Renal cortex interstitium (tissue), 11 donors: ENCODE measurements at regions not wholly inside any gene's neighbourhood (a gene's known extent, or its start where the extent isn't known, plus 50 kb on each side); places are given as distances from the start of the nearest gene placed in this dataset.
A peak's percentile ranks its signal among the peaks of the same experiment; 100 is the strongest.
"Not testable (repeated sequence)": the region's sequence is repeated elsewhere in the genome, so short reads cannot be mapped to it uniquely, and the experiment has no call there.

Experiments
- DNase-seq, 11 donors: peaks; one replicate each; pipeline ENCODE4 v3.0.0-alpha.2; 2013; ENCODE audit warnings: low read depth in 9 of 11, low spot score in 4 of 11; ENCODE audit errors: extremely low read depth in 1 of 11

- no peak for DNase-seq
These were observed 50.0 kb upstream of the ALDH1B1 start for GRCh38 chr9:38342532-38342931.

- DNase-seq = no peak
These were observed 50.4 kb upstream of the ALDH1B1 start for GRCh38 chr9:38342096-38342495.

DNA sequence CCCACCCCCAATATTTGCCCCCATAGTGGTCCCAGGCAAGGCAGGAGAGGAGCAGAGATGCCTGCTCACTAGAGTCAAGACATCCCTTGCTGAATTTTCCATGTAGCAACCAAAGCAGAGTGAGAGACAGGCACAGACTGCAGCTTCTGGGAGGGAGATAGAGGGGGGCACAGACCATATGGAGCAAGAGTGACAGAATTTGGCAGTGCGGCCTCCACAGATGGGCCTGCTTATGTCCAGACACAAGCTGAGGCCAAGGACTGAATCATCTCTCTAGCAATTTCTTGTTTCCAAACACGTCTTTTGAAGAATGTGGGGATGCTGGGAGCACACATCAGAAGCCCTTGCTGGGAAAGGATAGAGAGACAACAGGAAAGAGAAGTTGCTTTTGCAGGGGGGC lies 53.0 kb upstream of the ALDH1B1 start:
- DNase-seq = no peak

- no peak for DNase-seq
These were observed 53.4 kb upstream of the ALDH1B1 start for GRCh38 chr9:38339087-38339486.

DNA sequence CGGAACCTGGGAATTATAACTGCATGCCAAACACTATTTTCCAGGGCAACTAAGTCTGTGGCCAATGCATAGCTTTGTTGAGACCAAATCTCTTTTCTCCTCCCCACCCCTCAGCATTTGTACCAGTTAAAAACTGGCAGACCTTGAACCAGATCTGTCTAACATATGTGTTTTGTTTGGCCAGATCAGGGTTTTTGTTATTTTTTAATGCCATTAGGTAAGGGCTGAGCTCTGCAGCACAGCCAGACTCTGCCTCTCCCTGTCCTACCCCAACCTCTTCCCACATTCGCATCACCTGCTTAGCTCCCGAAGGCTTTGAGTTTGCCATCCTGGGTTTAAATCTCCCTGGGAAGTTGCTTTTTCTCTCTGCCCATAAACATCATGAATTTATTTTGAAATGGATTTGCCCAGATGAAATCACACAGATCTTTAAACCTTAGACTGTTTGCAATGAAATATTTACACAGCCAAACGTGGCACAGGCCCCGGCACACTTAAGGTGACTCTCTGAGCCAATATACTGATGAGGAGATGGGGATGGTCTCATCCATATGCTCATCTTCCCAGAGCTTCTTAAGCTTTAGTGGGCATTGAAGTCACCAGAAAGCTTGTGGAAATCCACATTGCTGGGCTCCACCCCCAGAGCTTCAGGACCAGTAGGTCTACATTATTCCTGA lies 54.0 kb upstream of the ALDH1B1 start:
- DNase-seq = no peak

- no peak for DNase-seq
These were observed 54.7 kb upstream of the ALDH1B1 start for GRCh38 chr9:38337706-38338264.

- DNase-seq = no peak
These were observed 55.3 kb upstream of the ALDH1B1 start for GRCh38 chr9:38337181-38337580.

GRCh38 chr9:38336341-38336740 lies 56.2 kb upstream of the ALDH1B1 start:
- DNase-seq = no peak

DNA sequence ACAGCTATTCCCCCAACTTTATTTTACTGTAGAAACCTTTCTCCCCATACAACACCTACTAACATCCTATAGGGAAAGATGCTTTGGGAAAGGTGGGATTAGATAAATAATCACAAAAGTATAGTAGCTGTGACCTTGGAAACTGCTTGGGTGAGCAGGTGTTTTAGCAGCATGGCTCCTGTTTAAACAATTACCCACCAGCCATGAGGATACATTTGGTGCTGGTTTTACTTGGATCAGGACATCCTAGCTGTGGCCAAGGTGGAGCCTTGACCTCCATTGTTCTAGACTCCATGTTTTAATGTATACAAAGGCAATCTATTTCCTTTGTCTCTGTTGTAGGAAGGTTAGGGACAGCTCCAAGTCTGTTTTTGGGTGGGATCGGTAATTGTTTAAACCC lies 56.8 kb upstream of the ALDH1B1 start:
- DNase-seq = no peak

- no peak for DNase-seq
These were observed 58.3 kb upstream of the ALDH1B1 start for GRCh38 chr9:38334234-38334633.

DNA sequence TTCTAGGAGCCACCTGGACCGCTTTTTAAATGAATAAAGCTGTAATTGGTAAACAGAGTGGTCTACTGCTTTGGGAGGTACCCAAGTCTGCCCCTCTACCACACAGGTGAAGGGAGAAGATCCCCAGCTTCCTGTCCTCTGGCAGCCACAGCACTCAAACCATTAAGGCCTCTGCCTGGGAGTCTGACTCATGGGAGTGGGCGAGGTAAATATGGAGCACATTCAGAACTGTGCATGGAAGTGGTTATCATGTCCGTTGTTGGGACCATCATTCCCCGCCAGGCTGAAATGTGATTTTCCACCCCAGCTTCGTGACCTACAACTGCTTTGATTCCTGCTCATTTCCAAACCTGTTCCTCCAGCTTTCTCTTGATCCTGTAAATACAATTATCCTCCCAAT lies 59.5 kb upstream of the ALDH1B1 start:
- DNase-seq = no peak

DNA sequence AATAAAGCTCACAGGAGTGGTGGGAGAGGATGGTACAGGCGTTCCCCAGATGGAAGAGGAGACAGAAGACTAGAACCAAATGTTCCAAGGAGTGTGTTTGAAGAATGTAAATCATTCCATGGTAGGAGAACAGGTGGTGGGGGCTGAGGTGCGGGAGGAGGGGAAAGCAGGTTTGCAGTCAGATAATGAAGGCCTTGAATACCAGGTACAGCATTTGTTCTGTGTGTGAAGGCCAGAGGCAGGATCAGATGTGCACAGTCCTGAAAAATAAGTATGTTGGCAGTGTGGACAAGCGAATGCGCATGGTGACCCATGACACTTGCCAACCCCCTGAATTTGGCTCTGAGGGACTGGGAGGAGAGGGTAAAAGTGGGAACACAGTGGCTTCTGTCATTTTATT lies 59.9 kb upstream of the ALDH1B1 start:
- DNase-seq = no peak

DNA sequence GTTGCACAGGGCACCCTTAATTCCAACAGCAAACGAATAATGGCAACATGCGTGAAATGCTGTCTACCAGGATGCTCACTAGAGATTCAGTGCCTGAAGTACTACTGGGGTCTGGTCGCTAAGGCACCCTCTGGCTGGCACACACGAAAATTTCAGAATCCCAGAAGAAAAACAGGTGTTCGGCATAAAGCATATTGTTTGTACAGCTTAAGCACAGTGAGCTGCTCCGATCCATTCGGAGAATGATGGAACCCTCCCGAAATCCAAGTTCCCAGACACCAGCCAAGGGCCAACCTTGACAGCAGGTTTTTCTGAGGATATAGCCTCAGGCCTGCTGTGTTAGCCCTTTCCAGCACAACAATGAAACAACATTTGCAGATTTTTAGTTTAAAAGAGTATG lies 61.4 kb upstream of the ALDH1B1 start:
- no peak for DNase-seq

GRCh38 chr9:38329968-38330367 lies 62.5 kb upstream of the ALDH1B1 start:
- DNase-seq = no peak

DNA sequence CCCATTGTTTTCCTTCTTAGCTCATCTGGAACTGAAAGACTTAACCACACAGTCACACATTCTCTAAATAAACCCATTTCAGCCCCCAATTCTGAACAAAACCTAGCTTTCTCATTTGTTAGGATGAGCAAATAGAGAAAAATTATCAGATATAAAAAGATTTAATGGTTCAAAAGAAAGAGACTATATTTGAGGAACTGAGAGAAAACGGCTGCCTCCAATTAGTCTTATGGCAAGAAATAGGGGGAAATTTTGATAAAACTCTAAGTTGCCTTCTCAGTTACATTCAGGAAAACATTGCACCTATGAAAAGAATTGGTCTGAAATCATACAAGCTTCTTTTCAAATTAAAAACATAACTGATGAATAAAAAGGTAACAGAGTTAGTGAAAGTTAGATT lies 63.7 kb upstream of the ALDH1B1 start:
- DNase-seq = no peak

- DNase-seq = no peak
These were observed 66.4 kb upstream of the ALDH1B1 start for GRCh38 chr9:38326122-38326521.

DNA sequence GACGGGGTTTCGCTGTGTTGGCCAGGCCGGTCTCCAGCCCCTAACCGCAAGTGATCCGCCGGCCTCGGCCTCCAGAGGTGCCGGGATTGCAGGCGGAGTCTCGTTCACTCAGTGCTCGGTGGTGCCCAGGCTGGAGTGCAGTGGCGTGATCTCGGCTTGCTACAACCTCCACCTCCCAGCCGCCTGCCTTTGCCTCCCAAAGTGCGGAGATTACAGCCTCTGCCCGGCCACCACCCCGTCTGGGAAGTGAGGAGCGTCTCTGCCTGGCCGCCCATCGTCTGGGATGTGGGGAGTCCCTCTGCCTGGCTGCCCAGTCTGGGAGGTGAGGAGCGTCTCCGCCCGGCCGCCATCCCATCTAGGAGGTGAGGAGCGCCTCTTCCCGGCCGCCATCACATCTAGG lies 68.3 kb upstream of the ALDH1B1 start:
- not testable (repeated sequence) for DNase-seq

DNA sequence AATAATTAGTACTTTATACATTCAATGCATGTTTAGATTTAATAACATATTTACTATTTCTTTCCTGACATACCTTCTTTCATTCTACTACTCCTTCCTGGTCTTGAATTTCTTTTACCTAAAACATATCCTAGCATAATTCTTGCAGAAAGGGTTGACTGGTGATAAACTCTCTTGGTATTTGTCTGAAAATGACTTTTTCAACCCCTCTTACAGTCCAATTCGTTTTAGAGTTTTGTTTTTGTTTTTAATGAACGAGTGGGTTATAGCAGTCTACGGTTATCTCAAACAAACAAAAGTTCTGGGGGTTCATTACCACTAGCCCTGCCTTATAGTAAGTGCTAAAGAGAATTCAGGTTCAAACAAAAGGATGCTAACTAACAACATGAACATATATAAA lies 69.6 kb upstream of the ALDH1B1 start:
- DNase-seq = no peak

GRCh38 chr9:38319496-38320173 lies 72.9 kb upstream of the ALDH1B1 start:
- no peak for DNase-seq

- DNase-seq = peak in 3 of 11 donors; percentile 44 to 59 (median 48)
These were observed 73.6 kb upstream of the ALDH1B1 start for GRCh38 chr9:38318759-38319495.
